GM21786 (cell line): ENCODE measurements at regions not wholly inside any gene's neighbourhood (a gene's known extent, or its start where the extent isn't known, plus 50 kb on each side); places are given as distances from the start of the nearest gene placed in this dataset.
A peak's percentile ranks its signal among the peaks of the same experiment; 100 is the strongest.
"Not testable (repeated sequence)": the region's sequence is repeated elsewhere in the genome, so short reads cannot be mapped to it uniquely, and the experiment has no call there.

Experiments
- ATAC-seq: cut with Tn5 transposase; IDR thresholded peaks from one replicate; pipeline ENCODE4 v1.9.1; 2021; ENCODE audit not compliant: unreplicated experiment

DNA sequence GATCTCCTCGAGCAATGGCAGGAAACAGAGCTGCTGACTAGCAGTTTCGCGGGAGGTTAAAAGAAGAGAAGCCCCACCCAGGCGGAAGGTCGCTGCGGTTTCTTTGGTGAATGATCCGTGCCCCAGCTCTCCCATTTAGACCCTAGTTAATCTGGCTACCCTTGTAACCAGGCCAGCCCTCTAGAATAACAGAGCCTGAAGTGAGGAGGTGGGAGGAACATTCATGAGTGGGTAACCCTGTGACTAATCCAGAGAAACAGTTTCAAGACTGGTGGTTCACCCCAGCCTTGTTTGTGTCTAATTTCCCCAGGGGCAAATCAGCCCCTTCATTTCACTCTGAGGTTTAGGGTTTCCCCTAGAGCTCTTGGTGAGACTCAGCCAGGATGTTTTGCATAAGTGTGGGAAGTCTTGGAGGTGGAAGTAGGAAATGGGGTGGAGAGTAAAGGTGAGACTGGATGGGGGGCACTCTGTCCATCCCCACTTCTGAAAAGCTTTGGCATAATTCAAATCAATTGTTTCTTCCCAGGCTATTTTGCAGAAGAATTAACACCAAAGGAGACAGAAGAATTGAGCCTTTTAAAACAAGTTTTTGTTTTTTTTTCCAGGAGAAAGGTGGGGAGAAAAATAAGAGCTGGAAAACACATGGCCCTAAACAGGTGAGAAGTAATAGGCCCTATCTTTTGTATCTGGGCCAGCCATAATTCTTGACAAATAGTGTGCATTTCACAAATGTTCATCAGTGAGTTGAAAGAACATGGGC, 303.1 kb downstream of the RPLP1 start:
- peak; percentile 91 for ATAC-seq

- ATAC-seq: no peak
Measured at GRCh38 chr15:69756440-69756839, 303.8 kb downstream of the RPLP1 start.

- no peak for ATAC-seq
Measured at GRCh38 chr15:69757186-69757585, 304.6 kb downstream of the RPLP1 start.

GRCh38 chr15:69758291-69758771, 305.7 kb downstream of the RPLP1 start:
- no peak for ATAC-seq

DNA sequence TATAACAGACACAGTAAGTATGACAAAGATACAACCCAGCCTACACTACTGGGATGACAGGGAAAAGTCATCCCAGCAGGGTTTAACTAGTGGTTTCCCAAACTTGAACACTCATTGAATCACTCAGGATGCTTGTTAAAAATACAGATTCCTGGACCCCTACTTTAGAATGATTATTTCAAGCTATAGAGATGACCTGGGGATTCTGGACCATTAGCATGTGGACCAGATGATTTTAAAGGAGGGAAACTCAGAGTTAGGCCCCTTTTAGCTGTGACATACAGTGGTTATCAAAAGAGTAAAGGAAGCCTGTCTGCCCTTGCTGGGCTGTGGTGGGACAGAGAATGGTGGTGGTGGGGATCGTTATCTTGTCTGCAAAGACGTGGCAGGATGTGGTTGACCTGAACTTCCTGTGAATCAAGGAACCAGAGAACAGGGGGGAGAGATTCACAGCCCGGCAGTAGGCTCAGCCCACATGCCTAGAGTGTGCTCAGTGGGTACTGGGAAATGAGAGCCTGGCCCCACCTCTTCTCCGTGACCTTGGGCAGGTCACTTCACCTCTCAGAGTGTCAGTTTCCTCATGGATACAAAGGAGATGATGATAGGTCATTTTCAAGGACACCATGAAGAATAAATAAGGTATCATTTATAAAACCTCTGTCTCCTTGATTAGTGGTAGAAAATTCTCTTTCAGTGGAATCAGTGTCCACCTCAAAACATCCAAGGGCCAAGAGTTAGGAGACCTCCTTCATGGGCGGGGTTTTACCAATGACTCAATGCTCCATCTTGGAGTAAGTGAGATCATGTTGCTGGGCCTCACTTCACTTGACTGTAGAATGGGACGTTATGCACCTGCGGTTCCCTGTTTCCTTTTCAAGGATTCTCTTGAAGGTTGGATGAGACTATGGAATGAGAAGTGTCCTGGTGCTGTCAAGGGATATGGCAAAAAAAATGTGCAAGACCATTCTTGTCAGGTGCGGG, 306.5 kb downstream of the RPLP1 start:
- no peak for ATAC-seq

DNA sequence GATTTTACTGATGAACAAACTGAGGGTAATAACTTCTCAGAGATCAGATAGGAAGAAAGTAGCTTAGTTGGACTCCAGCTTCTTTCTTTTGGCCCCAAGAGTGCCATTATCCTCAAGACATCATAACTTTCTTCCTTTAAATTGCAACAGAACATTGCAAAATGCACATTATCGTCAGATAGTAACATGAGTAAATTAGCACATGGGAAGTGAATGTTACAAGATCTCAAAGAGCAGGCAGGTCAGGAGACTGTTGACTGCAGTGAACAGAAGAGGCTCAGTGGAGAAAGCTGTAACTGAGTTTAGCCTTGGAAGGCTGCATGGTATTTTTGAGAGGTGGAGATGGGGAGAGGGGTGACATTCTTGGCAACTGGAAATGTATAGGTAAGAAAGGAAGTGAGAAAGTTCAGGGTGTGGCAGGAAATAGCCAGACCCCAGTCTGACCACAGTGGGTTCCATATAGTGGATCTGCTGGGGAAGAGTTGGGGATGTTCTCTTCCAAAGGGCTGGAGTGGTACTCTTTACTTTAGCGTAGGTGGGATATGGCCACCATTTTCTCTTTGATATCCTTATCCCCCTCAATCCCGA, 307.7 kb downstream of the RPLP1 start:
- no peak for ATAC-seq

DNA sequence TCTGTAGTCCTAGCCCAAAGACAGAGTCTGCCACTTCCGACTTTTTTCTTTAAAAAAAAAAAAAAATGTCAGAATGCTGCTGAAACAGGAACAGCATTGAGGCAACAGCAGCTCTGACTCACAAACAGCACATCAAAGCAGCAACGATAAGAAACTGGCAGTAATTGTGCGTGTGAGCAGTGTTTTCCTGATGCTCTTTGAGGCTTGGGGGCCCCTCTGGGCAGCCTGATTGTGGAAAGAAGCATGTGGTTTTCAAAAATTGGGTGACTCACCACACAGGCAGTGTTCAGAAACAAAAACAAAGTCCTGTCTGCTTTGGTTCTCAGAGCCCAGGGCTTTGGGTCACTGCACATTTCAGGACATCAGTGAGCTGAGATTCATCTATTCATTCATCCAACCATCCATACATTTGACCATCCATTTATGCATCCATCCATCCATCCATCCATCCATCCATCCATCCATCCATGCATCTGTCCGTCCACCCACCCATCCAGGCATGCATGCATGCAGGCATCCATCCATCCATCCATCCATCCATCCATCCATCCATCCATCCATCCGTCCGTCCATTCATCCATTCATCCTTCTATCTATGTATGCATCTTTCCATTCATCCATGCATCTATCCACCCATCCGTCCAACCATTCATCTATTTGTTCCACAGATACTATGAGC, 308.4 kb downstream of the RPLP1 start:
- ATAC-seq: no peak

DNA sequence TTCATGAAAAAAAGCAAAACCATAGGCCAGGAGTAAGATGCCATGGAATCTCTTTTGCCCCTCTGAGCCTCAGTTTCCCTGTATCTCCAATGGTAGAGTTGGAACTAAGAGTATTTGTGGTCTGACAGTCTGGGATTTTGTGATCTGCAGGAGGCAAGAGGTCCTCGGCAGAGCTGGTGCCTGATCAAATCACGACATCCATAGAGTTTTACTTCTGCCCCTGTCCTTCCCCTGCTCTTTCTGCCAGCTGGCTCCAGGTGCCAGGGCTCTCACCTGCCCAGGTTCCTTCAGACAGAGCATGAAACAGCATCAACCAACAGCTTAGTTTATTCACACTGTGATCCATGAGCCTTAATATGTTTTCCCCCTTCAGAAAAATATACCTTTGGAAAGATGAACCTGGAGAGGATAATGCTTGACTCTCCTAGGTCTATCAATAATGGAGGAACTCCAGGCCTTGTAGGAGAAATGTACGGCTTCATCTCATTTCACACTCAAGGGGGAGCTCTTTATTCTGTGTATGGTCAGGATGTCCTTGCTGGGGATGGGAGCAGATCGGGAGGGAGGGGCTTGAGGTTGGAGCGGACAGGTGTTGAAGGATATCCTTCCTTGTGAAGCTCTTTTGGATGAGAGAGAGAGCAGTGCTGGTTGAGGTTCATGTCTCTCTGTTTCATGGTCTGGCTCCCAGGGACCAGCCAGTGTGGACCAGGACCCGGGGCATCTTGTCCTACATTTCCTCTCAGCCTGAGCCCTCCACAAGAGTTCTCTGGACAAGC, 309.9 kb downstream of the RPLP1 start:
- ATAC-seq: no peak

DNA sequence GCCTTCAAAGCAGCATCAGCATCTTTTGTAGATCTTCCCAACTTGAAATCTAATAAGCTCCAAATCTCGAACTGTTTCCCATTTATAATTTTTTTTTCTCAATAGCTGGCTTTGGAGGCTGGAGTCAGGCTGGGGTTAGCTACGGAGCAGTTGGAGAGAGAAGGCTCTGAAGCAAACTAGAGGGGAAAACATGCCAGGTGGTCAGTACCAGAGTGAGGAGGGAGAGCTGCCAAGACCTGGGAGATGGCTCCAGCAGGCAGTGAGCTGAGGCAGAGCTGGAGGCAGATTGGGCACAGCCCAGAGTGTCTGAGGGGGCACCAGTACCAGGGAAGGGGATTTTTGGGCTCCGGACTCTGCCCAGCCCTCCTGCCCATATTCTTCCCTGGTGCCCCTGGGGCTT, 311.2 kb downstream of the RPLP1 start:
- no peak for ATAC-seq

GRCh38 chr15:69766156-69766555, 313.5 kb downstream of the RPLP1 start:
- ATAC-seq: no peak

- no peak for ATAC-seq
Measured at GRCh38 chr15:69767191-69767590, 314.6 kb downstream of the RPLP1 start.

- ATAC-seq: not testable (repeated sequence)
Measured at GRCh38 chr15:69769336-69769735, 316.7 kb downstream of the RPLP1 start.

GRCh38 chr15:69774258-69774657, 321.6 kb downstream of the RPLP1 start:
- ATAC-seq: not testable (repeated sequence)

DNA sequence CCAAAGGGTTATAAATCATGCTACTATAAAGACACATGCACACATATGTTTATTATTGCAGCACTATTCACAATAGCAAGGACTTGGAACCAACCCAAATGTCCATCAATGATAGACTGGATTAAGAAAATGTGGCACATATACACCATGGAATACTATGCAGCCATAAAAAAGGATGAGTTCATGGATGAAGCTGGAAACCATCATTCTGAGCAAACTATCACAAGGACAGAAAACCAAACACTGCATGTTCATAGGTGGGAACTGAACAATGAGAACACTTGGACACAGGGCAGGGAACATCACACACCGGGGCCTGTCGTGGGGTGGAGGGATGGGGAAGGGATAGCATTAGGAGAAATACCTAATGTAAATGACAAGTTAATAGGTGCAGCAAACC, 322.1 kb downstream of the RPLP1 start:
- ATAC-seq: not testable (repeated sequence)

DNA sequence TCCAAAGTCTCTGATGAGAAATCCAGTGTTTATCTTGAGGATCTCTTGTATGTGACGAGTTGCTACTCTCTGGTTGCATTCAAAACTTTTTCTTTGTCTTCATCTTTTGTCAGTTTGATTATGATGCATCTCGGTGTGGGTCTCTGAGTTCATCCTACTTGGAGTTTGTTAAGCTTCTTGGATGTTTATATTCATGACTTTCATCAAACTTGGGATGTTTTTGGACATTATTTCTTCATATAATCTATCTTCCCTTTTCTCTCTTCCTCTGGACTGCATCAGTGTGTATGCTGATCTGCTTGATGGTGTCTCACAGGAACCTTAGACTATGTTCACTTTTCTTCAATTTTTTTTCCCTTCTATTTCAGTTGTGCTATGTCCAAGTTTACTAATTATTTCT, 320.4 kb downstream of the TLE3 start:
- ATAC-seq: no peak

DNA sequence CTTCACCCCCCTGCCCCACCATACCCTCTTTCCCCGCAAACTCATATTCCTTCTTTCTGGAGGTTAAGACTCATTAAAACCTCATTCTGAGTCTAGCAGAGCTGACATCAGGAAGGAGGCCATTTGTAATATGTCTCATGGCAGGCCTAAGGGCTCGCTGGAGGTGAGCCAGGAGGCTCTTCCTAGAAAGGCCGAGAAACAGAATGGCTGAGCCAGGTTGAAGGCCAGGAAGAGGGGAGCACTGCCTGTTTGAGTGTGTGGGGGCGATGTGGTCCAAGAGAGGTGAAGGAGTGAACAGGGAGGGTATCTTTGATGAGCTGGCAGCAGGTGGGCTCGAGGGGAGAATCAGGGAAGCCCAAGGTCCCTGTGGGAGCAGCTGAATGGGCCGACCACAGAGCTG, 317.3 kb downstream of the TLE3 start:
- no peak for ATAC-seq

DNA sequence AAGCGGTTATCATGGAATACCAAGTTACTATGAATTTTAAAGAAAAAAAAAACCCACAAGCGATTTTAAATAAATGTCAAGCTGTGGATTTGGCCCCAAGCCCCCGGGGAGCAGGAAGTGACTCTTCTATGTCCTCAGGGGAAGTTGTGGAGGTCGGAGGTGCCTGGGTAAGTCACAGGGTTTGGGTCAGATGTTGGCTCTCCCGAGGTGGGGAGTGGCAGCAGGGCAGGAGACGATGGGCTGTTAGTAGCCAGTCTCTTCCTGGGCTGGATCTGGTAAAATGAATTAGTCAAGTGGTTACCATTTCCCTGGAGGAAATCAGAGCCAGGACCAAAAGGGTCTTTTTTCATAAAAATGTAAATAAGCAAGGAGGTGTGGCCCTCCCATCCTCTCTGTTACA, 316.7 kb downstream of the TLE3 start:
- ATAC-seq: no peak

DNA sequence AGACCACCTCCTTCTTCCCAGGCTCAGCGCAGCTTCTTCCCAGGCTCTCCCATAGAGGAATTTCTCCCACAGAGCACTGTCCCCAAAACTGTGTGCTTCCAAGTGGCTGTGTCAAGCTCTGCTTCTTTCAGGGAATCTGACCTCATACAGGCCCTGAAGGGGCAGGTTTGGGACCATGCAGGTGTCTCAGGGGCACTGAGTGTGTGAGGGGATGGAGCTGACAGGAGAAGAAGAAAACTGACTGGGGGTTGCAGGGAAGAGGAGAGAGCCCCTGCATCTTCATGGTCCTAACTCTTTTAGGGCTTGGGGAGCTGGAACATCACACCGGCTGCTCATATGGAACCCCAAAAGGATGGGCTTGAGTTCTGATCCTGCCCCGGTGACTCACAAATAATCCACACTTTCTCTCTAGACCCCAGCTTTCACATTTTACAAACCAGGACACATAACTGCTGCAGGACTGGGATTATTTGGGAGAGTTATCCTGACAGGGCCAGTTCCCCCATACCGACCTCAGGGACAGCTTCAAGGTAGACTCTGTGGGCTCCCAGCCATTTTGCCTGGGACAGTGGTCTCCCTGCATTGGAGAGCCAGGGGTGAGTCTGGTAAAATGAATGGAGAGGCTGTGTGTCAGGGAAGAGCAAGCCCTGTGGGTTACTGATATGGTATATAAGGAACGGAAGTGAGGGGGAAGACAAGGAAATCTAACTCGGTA, 316.1 kb downstream of the TLE3 start:
- no peak for ATAC-seq

DNA sequence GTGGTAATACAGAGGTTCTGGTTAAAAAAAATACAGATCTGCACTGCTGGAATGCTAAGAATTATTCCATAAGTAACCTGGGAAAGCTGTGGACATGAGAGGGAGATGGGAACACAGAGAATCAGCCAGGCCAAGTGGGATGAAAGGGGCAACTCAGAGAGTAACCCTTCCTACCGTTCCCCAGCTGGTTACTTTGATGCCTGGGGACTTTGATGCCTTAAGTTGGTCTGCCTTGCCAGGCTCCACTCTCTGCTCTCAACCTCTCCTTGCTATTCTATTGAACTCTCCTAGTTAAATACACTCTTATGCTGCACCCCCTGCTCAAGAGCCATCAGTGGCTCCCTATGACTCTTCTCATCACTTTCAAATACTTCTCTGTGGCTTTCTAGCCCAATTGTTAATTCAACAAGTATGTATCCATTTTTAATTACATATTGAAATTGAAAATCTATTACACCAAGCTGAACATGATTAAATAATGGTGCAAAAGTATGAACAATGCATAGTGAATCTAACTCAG, 315.5 kb downstream of the TLE3 start:
- no peak for ATAC-seq
